ENCODE measurements at regions not wholly inside any gene's neighbourhood (a gene's known extent, or its start where the extent isn't known, plus 50 kb on each side); places are given as distances from the start of the nearest gene placed in this dataset.
A peak's percentile ranks its signal among the peaks of the same experiment; 100 is the strongest.

GRCh38 chr2:96430394-96430988 lies 74.7 kb downstream of the NEURL3 start:
- Histone ChIP-seq H3K4me3 (no peak overlapping the region), H3K27me3 (no peaks in the 10 kb centered on the region), H3K36me3 (no peaks in the 10 kb centered on the region), H3K9me3 (peaks cover 0 to 9% (median 6%) of the 10 kb centered on the region in 4 donors), H3K4me1 (no peaks in the 10 kb centered on the region), H3K27ac (no peak overlapping the region)
- ATAC-seq (ENCODE audit: low FRiP score in 2 of 2): peak in 1 of 2 donors; percentile 62
- 94 to 100% methylated on average over 1 to 4 of the region's 4 CpGs for WGBS, 2 donors
- TF ChIP-seq POLR2A (IDR thresholded peaks at IDR 0.05) (no peak), EP300 (IDR thresholded peaks at IDR 0.05) (no peak), CTCF (IDR thresholded peaks at IDR 0.05) (no peak), POLR2AphosphoS5 (IDR thresholded peaks at IDR 0.05) (no peak)
- DNase-seq: peak in 1 of 2 donors; percentile 35

- peaks cover 0 to 9% (median 6%) of the 10 kb centered on the region in 4 donors for H3K9me3 ChIP-seq
- no peaks in the 10 kb centered on the region for H3K4me1 ChIP-seq
- H3K36me3 ChIP-seq: no peaks in the 10 kb centered on the region
- no peak overlapping the region for H3K4me3 ChIP-seq
- DNase-seq: no peak
- no peaks in the 10 kb centered on the region for H3K27me3 ChIP-seq
- H3K27ac ChIP-seq: no peak overlapping the region
- 70 to 81% methylated on average over 1 of the region's 1 CpG for WGBS, 2 donors
- TF ChIP-seq EP300 (IDR thresholded peaks at IDR 0.05) (no peak), POLR2AphosphoS5 (IDR thresholded peaks at IDR 0.05) (no peak), CTCF (IDR thresholded peaks at IDR 0.05) (no peak), POLR2A (IDR thresholded peaks at IDR 0.05) (no peak)
- no peak for ATAC-seq (ENCODE audit: low FRiP score in 2 of 2)
Observed at GRCh38 chr2:96427917-96428316, 77.2 kb downstream of the NEURL3 start.

- no peaks in the 10 kb centered on the region for H3K4me1 ChIP-seq
- H3K9me3 ChIP-seq: peaks cover 0 to 9% (median 6%) of the 10 kb centered on the region in 4 donors
- no peak overlapping the region for H3K4me3 ChIP-seq
- no peaks in the 10 kb centered on the region for H3K27me3 ChIP-seq
- H3K27ac ChIP-seq: no peak overlapping the region
- no peaks in the 10 kb centered on the region for H3K36me3 ChIP-seq
- ATAC-seq (ENCODE audit: low FRiP score in 2 of 2): no peak
- 84 to 85% methylated on average over 4 of the region's 4 CpGs for WGBS, 2 donors
- no peak for DNase-seq
- no peak for TF ChIP-seq POLR2AphosphoS5 (IDR thresholded peaks at IDR 0.05)
- TF ChIP-seq POLR2A (IDR thresholded peaks at IDR 0.05): no peak
- no peak for TF ChIP-seq EP300 (IDR thresholded peaks at IDR 0.05)
- TF ChIP-seq CTCF (IDR thresholded peaks at IDR 0.05): no peak
Observed at GRCh38 chr2:96427169-96427568, 78.0 kb downstream of the NEURL3 start.

- H3K9me3 ChIP-seq: no peaks in the 10 kb centered on the region
- WGBS, 2 donors: 68 to 69% methylated on average over 2 of the region's 2 CpGs
- H3K4me1 ChIP-seq: no peaks in the 10 kb centered on the region
- no peak for TF ChIP-seq POLR2AphosphoS5 (IDR thresholded peaks at IDR 0.05)
- ATAC-seq (ENCODE audit: low FRiP score in 2 of 2) (no peak), DNase-seq (no peak)
- no peak overlapping the region for H3K4me3 ChIP-seq
- no peaks in the 10 kb centered on the region for H3K27me3 ChIP-seq
- H3K36me3 ChIP-seq: no peaks in the 10 kb centered on the region
- H3K27ac ChIP-seq: no peak overlapping the region
Observed at GRCh38 chr2:96423828-96424227, 81.3 kb downstream of the NEURL3 start.
